GM23248 (cell line): ENCODE measurements at regions not wholly inside any gene's neighbourhood (a gene's known extent, or its start where the extent isn't known, plus 50 kb on each side); places are given as distances from the start of the nearest gene placed in this dataset.

Experiments
- EZH2 ChIP-seq: fragments of 200-600 bp; sonication (generic); IDR thresholded peaks from 2 replicates; pipeline ENCODE4 v1.6.1; 2018; ENCODE audit warnings: antibody characterized with exemption, mild to moderate bottlenecking; ENCODE audit not compliant: insufficient read depth, poor library complexity, severe bottlenecking
- EZH2phosphoT487 ChIP-seq: fragments of 200-600 bp; sonication (generic); IDR thresholded peaks from 2 replicates; pipeline ENCODE4 v1.6.1; 2018; ENCODE audit warnings: antibody characterized with exemption, moderate library complexity, mild to moderate bottlenecking, low read depth; ENCODE audit not compliant: insufficient read depth

DNA sequence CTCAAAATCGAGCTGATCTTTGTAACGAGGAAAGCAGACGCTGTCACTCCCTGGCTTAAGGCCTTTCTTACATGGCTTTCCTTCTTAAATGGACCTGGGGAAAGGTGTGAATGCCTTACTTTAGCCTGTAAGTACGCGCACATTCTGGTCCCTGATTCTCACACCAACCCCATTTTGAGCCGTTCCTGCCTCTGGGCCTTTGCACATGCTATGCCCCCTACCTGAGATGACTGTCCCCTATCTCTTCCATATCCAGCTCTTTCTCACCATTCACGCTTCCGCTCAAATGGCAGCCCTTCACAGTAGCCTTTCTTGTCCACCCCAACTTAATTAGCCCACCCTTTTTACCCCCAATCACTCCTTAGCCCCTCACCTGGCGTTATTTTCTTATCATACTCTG is 496.7 kb downstream of the SHQ1 start:
- TF ChIP-seq EZH2 = no peak
- no peak for TF ChIP-seq EZH2phosphoT487
